CD14-positive monocyte (primary cell): ENCODE measurements at regions not wholly inside any gene's neighbourhood (a gene's known extent, or its start where the extent isn't known, plus 50 kb on each side); places are given as distances from the start of the nearest gene placed in this dataset.

Experiments
- DNase-seq, 3 donors: peaks; one replicate each; pipeline ENCODE4 v3.0.0-alpha.2; 2011 to 2022
- H2AFZ ChIP-seq: 2 replicates; pipeline ENCODE4 v1.6.0; 2012; ENCODE audit warnings: mild to moderate bottlenecking, low read depth, low read length, inconsistent platforms; ENCODE audit not compliant: insufficient read depth, poor library complexity, severe bottlenecking
- H3K27ac ChIP-seq, 2 donors: 1 replicate in 1 of 2; 2 replicates in 1 of 2; pipeline ENCODE4 v1.5.1; 2012 to 2013; ENCODE audit warnings: low read length in 2 of 2, control low read depth in 1 of 2, inconsistent platforms in 1 of 2, low read depth in 1 of 2, mild to moderate bottlenecking in 1 of 2
- H3K27me3 ChIP-seq, 2 donors: one replicate each; pipeline versions ENCODE4 v1.6.0 to v1.6.1; 2011 to 2013; ENCODE audit warnings: low read length in 2 of 2; ENCODE audit not compliant: control insufficient read depth in 2 of 2, insufficient read depth in 2 of 2
- H3K36me3 ChIP-seq, 2 donors: replicated peaks in 1 of 2; 1 replicate in 1 of 2; 2 replicates in 1 of 2; pipeline versions ENCODE4 v1.5.1 to v1.6.1; 2012 to 2013; ENCODE audit warnings: low read length in 2 of 2, control low read depth in 1 of 2, inconsistent platforms in 1 of 2, mild to moderate bottlenecking in 1 of 2; ENCODE audit not compliant: insufficient read depth in 2 of 2, control insufficient read depth in 1 of 2
- H3K4me1 ChIP-seq, 2 donors: 1 replicate in 1 of 2; 2 replicates in 1 of 2; pipeline versions ENCODE4 v1.5.1 to v1.6.1; 2012 to 2013; ENCODE audit warnings: low read length in 2 of 2, control low read depth in 1 of 2, inconsistent platforms in 1 of 2, mild to moderate bottlenecking in 1 of 2, moderate library complexity in 1 of 2; ENCODE audit not compliant: insufficient read depth in 2 of 2, control insufficient read depth in 1 of 2
- H3K4me2 ChIP-seq: replicated peaks from 2 replicates; pipeline ENCODE3; 2012; ENCODE audit warnings: low read length, moderate library complexity, mild to moderate bottlenecking; ENCODE audit not compliant: poor library complexity, severe bottlenecking; ENCODE audit errors: extremely low read depth
- H3K4me3 ChIP-seq, 3 experiments: fragments of 200-600 bp in 1 of 3; sonication (generic) in 1 of 3; replicated peaks in 1 of 3; 1 replicate in 2 of 3; 2 replicates in 1 of 3; pipeline ENCODE4 v1.5.1; 2011 to 2013; ENCODE audit warnings: low read length in 3 of 3, mild to moderate bottlenecking in 3 of 3, control low read depth in 2 of 3, low read depth in 2 of 3, inconsistent platforms in 1 of 3, moderate library complexity in 1 of 3
- H3K79me2 ChIP-seq: 2 replicates; pipeline ENCODE4 v1.6.0; 2012; ENCODE audit warnings: mild to moderate bottlenecking, control low read depth, inconsistent platforms, low read length, moderate library complexity; ENCODE audit not compliant: insufficient read depth
- H3K9ac ChIP-seq: 2 replicates; pipeline ENCODE4 v1.6.0; 2017; ENCODE audit warnings: low read length, mild to moderate bottlenecking; ENCODE audit not compliant: insufficient read depth, poor library complexity, severe bottlenecking
- H3K9me3 ChIP-seq, 2 donors: replicated peaks in 1 of 2; 1 replicate in 1 of 2; 2 replicates in 1 of 2; pipeline versions ENCODE4 v1.5.1 to v1.6.1; 2012 to 2013; ENCODE audit warnings: low read length in 2 of 2, control low read depth in 1 of 2; ENCODE audit not compliant: control insufficient read depth in 1 of 2, insufficient read depth in 1 of 2
- H4K20me1 ChIP-seq: 2 replicates; pipeline ENCODE4 v1.6.0; 2012; ENCODE audit warnings: mild to moderate bottlenecking, low read length, control low read depth, moderate library complexity; ENCODE audit not compliant: insufficient read depth
- H3K27ac Mint-ChIP-seq, 7 donors: one replicate each; pipeline ENCODE4 v1.8.0; 2020; ENCODE audit warnings: mild to moderate bottlenecking in 7 of 7, mixed read lengths in 7 of 7, moderate library complexity in 6 of 7, inconsistent platforms in 2 of 7
- H3K27me3 Mint-ChIP-seq, 3 donors: one replicate each; pipeline ENCODE4 v1.8.0; 2021 to 2022; ENCODE audit warnings: low read depth in 3 of 3, mild to moderate bottlenecking in 3 of 3, mixed read lengths in 3 of 3, moderate library complexity in 3 of 3, inconsistent platforms in 1 of 3
- H3K36me3 Mint-ChIP-seq, 2 donors: one replicate each; pipeline ENCODE4 v1.8.0; 2020; ENCODE audit warnings: mixed read lengths in 2 of 2, inconsistent platforms in 1 of 2, mild to moderate bottlenecking in 1 of 2
- H3K4me1 Mint-ChIP-seq: one replicate; pipeline ENCODE4 v1.8.0; 2020; ENCODE audit warnings: mild to moderate bottlenecking, mixed read lengths
- H3K4me3 Mint-ChIP-seq, 2 donors: one replicate each; pipeline ENCODE4 v1.8.0; 2020; ENCODE audit warnings: mild to moderate bottlenecking in 2 of 2, mixed read lengths in 2 of 2, moderate library complexity in 1 of 2
- H3K9me3 Mint-ChIP-seq, 7 donors: one replicate each; pipeline ENCODE4 v1.8.0; 2020 to 2022; ENCODE audit warnings: mixed read lengths in 7 of 7, mild to moderate bottlenecking in 6 of 7, moderate library complexity in 6 of 7, inconsistent platforms in 2 of 7
- WGBS: methylation state at CpG from one replicate; pipeline ENCODE4 v1.1.5; 2013; ENCODE audit warnings: missing lambda C conversion rate; ENCODE audit not compliant: insufficient coverage; 5-methylcytosine and 5-hydroxymethylcytosine counted together
- intact Hi-C, 2 donors: fragments of 100-400 bp; cut with micrococcal nuclease; formaldehyde crosslinking; loops; one replicate each; pipeline versions ENCODE4 v1.15.0 to v1.15.1; 2023
- TF ChIP-seq, protein P1 (sequence below): fragments of 200-600 bp; IDR thresholded peaks from one replicate; pipeline ENCODE4 v1.8.0; 2022; ENCODE audit warnings: antibody characterized with exemption, mild to moderate bottlenecking

GRCh38 chr15:81534124-81534523 is 160.1 kb upstream of the TMC3 start:
- H2AFZ ChIP-seq, result no peak overlapping the region
- H3K9me3 ChIP-seq, result no peaks in the 10 kb centered on the region
- no peaks in the 10 kb centered on the region for H3K79me2 ChIP-seq
- H4K20me1 ChIP-seq, result no peaks in the 10 kb centered on the region
- H3K27ac Mint-ChIP-seq, result no peak overlapping the region
- TF ChIP-seq, protein P1, sequence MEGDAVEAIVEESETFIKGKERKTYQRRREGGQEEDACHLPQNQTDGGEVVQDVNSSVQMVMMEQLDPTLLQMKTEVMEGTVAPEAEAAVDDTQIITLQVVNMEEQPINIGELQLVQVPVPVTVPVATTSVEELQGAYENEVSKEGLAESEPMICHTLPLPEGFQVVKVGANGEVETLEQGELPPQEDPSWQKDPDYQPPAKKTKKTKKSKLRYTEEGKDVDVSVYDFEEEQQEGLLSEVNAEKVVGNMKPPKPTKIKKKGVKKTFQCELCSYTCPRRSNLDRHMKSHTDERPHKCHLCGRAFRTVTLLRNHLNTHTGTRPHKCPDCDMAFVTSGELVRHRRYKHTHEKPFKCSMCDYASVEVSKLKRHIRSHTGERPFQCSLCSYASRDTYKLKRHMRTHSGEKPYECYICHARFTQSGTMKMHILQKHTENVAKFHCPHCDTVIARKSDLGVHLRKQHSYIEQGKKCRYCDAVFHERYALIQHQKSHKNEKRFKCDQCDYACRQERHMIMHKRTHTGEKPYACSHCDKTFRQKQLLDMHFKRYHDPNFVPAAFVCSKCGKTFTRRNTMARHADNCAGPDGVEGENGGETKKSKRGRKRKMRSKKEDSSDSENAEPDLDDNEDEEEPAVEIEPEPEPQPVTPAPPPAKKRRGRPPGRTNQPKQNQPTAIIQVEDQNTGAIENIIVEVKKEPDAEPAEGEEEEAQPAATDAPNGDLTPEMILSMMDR, result no peak
- WGBS, result no CpG with 5 or more reads among the region's 1 CpG
- H3K4me1 Mint-ChIP-seq, result no peaks in the 10 kb centered on the region
- H3K27me3 ChIP-seq, result no peaks in the 10 kb centered on the region
- H3K4me2 ChIP-seq, result no peak overlapping the region
- DNase-seq, result no peak
- H3K36me3 Mint-ChIP-seq, result no peaks in the 10 kb centered on the region
- H3K4me3 ChIP-seq, result no peak overlapping the region
- H3K4me1 ChIP-seq, result no peaks in the 10 kb centered on the region
- no peak overlapping the region for H3K9ac ChIP-seq
- peaks cover 0 to 2% (median 2%) of the 10 kb centered on the region in 3 donors for H3K27me3 Mint-ChIP-seq
- intact Hi-C loops, result no loop called here
- H3K9me3 Mint-ChIP-seq, result peaks cover 0 to 5% (median 2%) of the 10 kb centered on the region in 7 donors
- no peaks in the 10 kb centered on the region for H3K36me3 ChIP-seq
- no peak overlapping the region for H3K27ac ChIP-seq
- no peak overlapping the region for H3K4me3 Mint-ChIP-seq

- Histone ChIP-seq H3K27ac (no peak overlapping the region), H3K36me3 (no peaks in the 10 kb centered on the region), H3K9ac (no peak overlapping the region), H4K20me1 (no peaks in the 10 kb centered on the region), H3K9me3 (no peaks in the 10 kb centered on the region), H2AFZ (no peak overlapping the region), H3K79me2 (no peaks in the 10 kb centered on the region), H3K4me2 (no peak overlapping the region), H3K4me1 (no peaks in the 10 kb centered on the region), H3K4me3 (no peak overlapping the region), H3K27me3 (no peaks in the 10 kb centered on the region)
- H3K4me3 Mint-ChIP-seq, result no peak overlapping the region
- peaks cover 0 to 2% (median 2%) of the 10 kb centered on the region in 3 donors for H3K27me3 Mint-ChIP-seq
- H3K4me1 Mint-ChIP-seq, result no peaks in the 10 kb centered on the region
- no peak for DNase-seq
- H3K9me3 Mint-ChIP-seq, result peaks cover 0 to 5% (median 2%) of the 10 kb centered on the region in 7 donors
- TF ChIP-seq, protein P1, result no peak
- no peak overlapping the region for H3K27ac Mint-ChIP-seq
- H3K36me3 Mint-ChIP-seq, result no peaks in the 10 kb centered on the region
- whole genome bisulfite sequencing, result no CpG with 5 or more reads among the region's 1 CpG
- intact Hi-C loops, result no loop called here
Observed at GRCh38 chr15:81532001-81532400, 158.0 kb upstream of the TMC3 start.
